Lower leg skin (tissue), 3 donors: ENCODE measurements at regions not wholly inside any gene's neighbourhood (a gene's known extent, or its start where the extent isn't known, plus 50 kb on each side); places are given as distances from the start of the nearest gene placed in this dataset.

Experiments
- CTCF ChIP-seq, 3 donors: fragments of 450-650 bp; IDR thresholded peaks; one replicate each; pipeline ENCODE4 v1.5.1; 2016; ENCODE audit warnings: antibody characterized with exemption in 3 of 3, mild to moderate bottlenecking in 3 of 3, moderate library complexity in 2 of 3
- POLR2A ChIP-seq, 2 donors: fragments of 450-650 bp; IDR thresholded peaks; one replicate each; pipeline ENCODE4 v1.6.1; 2016 to 2017; ENCODE audit warnings: antibody characterized with exemption in 2 of 2, mild to moderate bottlenecking in 1 of 2, moderate library complexity in 1 of 2

DNA sequence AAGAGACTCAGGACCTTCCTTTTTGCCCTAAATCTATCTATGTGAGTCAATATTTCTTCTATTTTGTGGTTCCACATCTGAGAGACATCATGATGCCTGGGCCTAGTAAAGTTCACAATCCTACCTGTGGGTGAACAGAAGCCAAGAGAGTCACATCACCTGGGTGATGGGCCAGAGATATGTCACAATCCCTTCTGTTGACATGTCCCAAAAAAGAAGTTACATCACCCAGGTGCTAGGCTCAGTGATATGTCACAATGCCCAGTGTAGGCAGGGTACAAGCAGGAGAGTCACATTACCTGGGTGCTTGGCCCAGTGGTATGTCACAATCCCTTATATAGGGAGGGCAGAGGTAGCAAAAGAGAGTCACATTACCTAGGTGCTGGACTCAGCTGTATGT lies 2101.9 kb downstream of the TP53TG3F start:
- no peak for TF ChIP-seq CTCF (IDR thresholded peaks at IDR 0.05)
- no peak for TF ChIP-seq POLR2A (IDR thresholded peaks at IDR 0.05)
